ENCODE measurements at regions not wholly inside any gene's neighbourhood (a gene's known extent, or its start where the extent isn't known, plus 50 kb on each side); places are given as distances from the start of the nearest gene placed in this dataset.

DNA sequence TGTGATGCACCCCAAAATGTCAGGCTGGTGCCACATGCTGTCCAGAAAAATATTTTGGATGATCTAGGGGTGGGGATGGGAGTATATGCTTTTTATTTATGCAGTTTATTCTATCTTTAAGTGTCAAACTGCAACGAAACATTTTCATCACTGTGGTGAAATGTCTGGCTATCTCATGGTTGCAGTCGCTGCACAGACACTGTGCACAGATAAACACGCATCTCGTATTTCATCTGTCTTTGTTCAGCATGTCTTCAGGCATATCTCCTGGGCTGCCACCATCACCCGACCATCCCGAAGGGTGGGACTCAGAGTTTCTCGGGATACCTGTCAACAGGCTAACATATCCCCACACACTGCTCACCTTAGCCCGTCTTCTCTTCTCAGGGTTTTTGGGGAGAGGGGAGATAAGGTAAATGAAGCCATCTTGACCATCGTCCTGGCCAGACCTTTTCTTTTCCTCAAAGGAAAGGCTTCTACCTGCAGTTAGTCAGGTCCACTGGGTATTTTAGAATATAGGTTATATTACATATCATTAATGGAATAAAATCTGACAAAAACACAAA lies 80.7 kb upstream of the NABP1 start:
- Histone ChIP-seq H3K36me3 (ENCODE audit: control insufficient read depth in 2 of 2, extremely low read depth in 1 of 2, insufficient read depth in 2 of 2, low read length in 2 of 2) (no peaks in the 10 kb centered on the region), H3K9ac (replicated peaks; ENCODE audit: extremely low read depth, insufficient read depth, low read length) (no peak overlapping the region), H3K9me1 (replicated peaks; ENCODE audit: control insufficient read depth, extremely low read depth, insufficient read depth, low read length) (no peaks in the 10 kb centered on the region), H3K4me3 (replicated peaks in 1 of 3; ENCODE audit: insufficient read depth in 1 of 3, low read depth in 1 of 3, low read length in 3 of 3) (no peak overlapping the region), H4K20me1 (replicated peaks; ENCODE audit: control insufficient read depth, extremely low read depth, insufficient read depth, low read length) (no peaks in the 10 kb centered on the region), H3K4me1 (ENCODE audit: control insufficient read depth, extremely low read depth, insufficient read depth, low read length) (no peaks in the 10 kb centered on the region), H3K27me3 (ENCODE audit: control insufficient read depth in 2 of 2, insufficient read depth in 2 of 2, low read length in 2 of 2) (peaks cover 0 to 2% of the 10 kb centered on the region in 2 experiments), H2AFZ (ENCODE audit: low read depth, low read length) (no peak overlapping the region), H3K4me2 (ENCODE audit: insufficient read depth, low read length) (no peak overlapping the region), H3K9me3 (replicated peaks; ENCODE audit: control insufficient read depth, insufficient read depth, low read length) (no peaks in the 10 kb centered on the region), H3K79me2 (ENCODE audit: control insufficient read depth, insufficient read depth, low read length) (no peaks in the 10 kb centered on the region), H3K27ac (ENCODE audit: insufficient read depth, low read depth, low read length) (no peak overlapping the region)
- dilution Hi-C loops (cut with MboI; ENCODE audit: extremely low pct_ligation_motif_present, low sequenced_read_pairs) (no loop called here), intact Hi-C loops (cut with micrococcal nuclease) (no loop called here)
- ChIA-PET CTCF (no interaction called here), POLR2A (no interaction called here)
- BruUV-seq (replicated peaks), result no TSS peak
- TF ChIP-seq MYC (IDR thresholded peaks at IDR 0.05; ENCODE audit: low read depth, low read length) (no peak), JUN (IDR thresholded peaks at IDR 0.05; ENCODE audit: borderline replicate concordance, insufficient read depth, insufficient read length, low read depth) (no peak), GATA2 (IDR thresholded peaks at IDR 0.05; ENCODE audit: insufficient read depth, insufficient read length, low read depth, low read length) (no peak), FOS (IDR thresholded peaks at IDR 0.05; ENCODE audit: borderline replicate concordance, insufficient read depth, low read length) (no peak), EZH2 (IDR thresholded peaks at IDR 0.05; ENCODE audit: borderline replicate concordance, low read depth, low read length, severe bottlenecking) (no peak), POLR2AphosphoS5 (IDR thresholded peaks at IDR 0.05; ENCODE audit: insufficient read depth, low read depth, low read length) (no peak), POLR2A (IDR thresholded peaks at IDR 0.05; ENCODE audit: low read depth, low read length) (no peak)
- TF ChIP-seq, protein P1, sequence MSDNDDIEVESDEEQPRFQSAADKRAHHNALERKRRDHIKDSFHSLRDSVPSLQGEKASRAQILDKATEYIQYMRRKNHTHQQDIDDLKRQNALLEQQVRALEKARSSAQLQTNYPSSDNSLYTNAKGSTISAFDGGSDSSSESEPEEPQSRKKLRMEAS (IDR thresholded peaks at IDR 0.05; ENCODE audit: insufficient read depth, insufficient read length), result no peak
- TF ChIP-seq, protein P2, sequence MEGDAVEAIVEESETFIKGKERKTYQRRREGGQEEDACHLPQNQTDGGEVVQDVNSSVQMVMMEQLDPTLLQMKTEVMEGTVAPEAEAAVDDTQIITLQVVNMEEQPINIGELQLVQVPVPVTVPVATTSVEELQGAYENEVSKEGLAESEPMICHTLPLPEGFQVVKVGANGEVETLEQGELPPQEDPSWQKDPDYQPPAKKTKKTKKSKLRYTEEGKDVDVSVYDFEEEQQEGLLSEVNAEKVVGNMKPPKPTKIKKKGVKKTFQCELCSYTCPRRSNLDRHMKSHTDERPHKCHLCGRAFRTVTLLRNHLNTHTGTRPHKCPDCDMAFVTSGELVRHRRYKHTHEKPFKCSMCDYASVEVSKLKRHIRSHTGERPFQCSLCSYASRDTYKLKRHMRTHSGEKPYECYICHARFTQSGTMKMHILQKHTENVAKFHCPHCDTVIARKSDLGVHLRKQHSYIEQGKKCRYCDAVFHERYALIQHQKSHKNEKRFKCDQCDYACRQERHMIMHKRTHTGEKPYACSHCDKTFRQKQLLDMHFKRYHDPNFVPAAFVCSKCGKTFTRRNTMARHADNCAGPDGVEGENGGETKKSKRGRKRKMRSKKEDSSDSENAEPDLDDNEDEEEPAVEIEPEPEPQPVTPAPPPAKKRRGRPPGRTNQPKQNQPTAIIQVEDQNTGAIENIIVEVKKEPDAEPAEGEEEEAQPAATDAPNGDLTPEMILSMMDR (IDR thresholded peaks at IDR 0.05; ENCODE audit: extremely low read depth in 1 of 2, insufficient read depth in 1 of 2, low read depth in 1 of 2, low read length in 2 of 2), result no peak
- FAIRE-seq (no peak), DNase-seq (ENCODE audit: low read depth, low spot score) (no peak)

Data from endothelial cell of umbilical vein (primary cell).